ENCODE measurements at regions not wholly inside any gene's neighbourhood (a gene's known extent, or its start where the extent isn't known, plus 50 kb on each side); places are given as distances from the start of the nearest gene placed in this dataset.

DNA sequence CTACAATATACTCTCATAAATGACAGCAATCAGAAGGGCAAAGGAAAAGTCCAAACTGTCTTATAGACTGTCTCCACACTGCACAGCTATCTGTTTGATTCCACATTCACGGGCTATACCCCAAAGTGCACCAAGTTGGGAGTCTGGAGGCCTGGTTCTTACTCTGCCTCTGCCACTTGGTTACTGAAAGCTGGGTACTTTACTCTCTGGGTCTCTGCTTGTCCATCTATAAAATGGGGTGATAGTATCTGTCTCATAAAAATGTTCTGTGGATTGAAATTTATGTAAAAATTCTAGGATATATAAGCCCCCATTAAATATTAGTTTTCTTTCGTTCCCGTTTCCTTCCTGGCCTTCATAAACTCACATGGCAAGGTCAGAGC is 86.5 kb downstream of the CD164 start (continued):
- TF ChIP-seq, protein P1, sequence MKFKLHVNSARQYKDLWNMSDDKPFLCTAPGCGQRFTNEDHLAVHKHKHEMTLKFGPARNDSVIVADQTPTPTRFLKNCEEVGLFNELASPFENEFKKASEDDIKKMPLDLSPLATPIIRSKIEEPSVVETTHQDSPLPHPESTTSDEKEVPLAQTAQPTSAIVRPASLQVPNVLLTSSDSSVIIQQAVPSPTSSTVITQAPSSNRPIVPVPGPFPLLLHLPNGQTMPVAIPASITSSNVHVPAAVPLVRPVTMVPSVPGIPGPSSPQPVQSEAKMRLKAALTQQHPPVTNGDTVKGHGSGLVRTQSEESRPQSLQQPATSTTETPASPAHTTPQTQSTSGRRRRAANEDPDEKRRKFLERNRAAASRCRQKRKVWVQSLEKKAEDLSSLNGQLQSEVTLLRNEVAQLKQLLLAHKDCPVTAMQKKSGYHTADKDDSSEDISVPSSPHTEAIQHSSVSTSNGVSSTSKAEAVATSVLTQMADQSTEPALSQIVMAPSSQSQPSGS (IDR thresholded peaks at IDR 0.05; ENCODE audit: low read length), result no peak
